ENCODE measurements at regions not wholly inside any gene's neighbourhood (a gene's known extent, or its start where the extent isn't known, plus 50 kb on each side); places are given as distances from the start of the nearest gene placed in this dataset.
"Not testable (repeated sequence)": the region's sequence is repeated elsewhere in the genome, so short reads cannot be mapped to it uniquely, and the experiment has no call there.

DNA sequence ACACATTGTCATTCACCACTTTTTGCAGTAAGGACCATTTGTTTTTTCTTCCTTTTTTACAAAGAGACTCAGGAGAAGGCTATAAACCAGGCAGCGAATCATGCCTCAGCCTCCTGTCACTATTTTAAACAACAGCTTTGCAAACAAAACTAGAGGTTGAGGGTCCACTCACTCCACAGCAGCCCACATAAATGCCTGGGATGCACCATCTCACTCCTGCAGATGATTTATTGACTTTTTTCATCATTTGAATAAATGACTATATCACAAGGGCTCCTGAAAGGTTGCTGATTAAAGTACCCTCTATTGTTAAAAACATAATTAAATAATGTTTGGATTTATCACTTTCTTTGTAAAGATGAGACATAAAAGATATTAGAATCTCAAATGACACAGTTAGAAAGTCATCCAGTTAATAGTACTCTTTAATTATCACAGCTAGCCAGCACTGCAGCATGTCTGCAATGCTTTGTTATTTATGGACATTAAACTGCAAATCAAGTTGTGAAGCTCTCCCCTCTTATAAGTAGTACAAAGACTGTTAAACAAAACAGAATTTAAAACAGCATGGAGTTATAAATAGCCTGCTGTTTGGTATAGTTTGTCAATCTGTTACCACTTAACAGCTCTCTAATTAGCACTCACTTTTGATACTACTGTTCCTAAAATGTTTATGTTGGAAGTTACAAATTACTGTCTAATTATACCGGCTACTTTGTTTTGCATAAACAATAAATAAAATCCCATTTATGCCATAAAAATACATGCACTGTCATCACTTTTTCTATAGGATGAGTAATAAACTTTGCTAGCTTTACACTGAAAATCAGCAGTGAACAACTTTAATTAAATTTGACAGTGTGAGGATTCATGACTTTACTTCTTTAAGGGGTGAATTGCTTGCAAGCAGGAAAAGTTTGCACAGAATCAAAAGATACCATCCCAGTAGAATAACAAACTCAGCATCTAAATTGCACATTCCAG is 853.2 kb downstream of the UQCRFS1 start:
- 58 to 67% methylated on average over 2 of the region's 2 CpGs for WGBS, 2 donors
- intact Hi-C loops (cut with DNase I), result no loop called here

DNA sequence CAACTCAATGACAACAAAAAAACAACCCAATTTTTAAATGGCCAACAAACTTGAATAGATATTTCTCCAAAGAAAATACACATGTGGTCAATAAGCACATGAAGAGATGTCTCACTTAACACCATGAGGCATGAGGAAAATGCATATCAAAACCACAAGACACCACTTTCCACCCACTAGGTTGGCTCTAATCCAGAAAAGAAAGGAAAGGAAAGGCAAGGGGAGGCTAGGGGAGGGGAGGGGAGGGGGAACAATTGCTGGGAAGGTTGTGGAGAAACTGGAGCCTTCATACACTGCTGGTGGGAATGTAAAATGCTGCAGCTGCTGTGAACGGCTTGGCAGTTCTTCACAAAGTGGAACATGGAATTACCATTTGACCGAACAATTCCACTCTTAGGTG is 854.3 kb downstream of the UQCRFS1 start:
- WGBS, 2 donors, result 67 to 72% methylated on average over 2 of the region's 2 CpGs
- TF ChIP-seq, protein P1, sequence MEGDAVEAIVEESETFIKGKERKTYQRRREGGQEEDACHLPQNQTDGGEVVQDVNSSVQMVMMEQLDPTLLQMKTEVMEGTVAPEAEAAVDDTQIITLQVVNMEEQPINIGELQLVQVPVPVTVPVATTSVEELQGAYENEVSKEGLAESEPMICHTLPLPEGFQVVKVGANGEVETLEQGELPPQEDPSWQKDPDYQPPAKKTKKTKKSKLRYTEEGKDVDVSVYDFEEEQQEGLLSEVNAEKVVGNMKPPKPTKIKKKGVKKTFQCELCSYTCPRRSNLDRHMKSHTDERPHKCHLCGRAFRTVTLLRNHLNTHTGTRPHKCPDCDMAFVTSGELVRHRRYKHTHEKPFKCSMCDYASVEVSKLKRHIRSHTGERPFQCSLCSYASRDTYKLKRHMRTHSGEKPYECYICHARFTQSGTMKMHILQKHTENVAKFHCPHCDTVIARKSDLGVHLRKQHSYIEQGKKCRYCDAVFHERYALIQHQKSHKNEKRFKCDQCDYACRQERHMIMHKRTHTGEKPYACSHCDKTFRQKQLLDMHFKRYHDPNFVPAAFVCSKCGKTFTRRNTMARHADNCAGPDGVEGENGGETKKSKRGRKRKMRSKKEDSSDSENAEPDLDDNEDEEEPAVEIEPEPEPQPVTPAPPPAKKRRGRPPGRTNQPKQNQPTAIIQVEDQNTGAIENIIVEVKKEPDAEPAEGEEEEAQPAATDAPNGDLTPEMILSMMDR (IDR thresholded peaks at IDR 0.05), result no peak
- TF ChIP-seq POLR2AphosphoS5 (IDR thresholded peaks at IDR 0.05) (no peak), POLR2A (IDR thresholded peaks at IDR 0.05) (no peak), EP300 (IDR thresholded peaks at IDR 0.05) (no peak)
- DNase-seq, result no peak

More for the DNA sequence above, 853.2 kb downstream of the UQCRFS1 start:
- TF ChIP-seq POLR2A (IDR thresholded peaks at IDR 0.05) (no peak), EP300 (IDR thresholded peaks at IDR 0.05) (no peak), POLR2AphosphoS5 (IDR thresholded peaks at IDR 0.05) (no peak)
- TF ChIP-seq, protein P1 (IDR thresholded peaks at IDR 0.05), result no peak
- no peaks in the 10 kb centered on the region for H3K9me3 ChIP-seq
- no peaks in the 10 kb centered on the region for H3K36me3 ChIP-seq
- no peaks in the 10 kb centered on the region for H3K27me3 ChIP-seq
- H3K27ac ChIP-seq, result no peak overlapping the region
- no peaks in the 10 kb centered on the region for H3K4me1 ChIP-seq
- no peak for DNase-seq
- H3K4me3 ChIP-seq, result no peak overlapping the region

DNA sequence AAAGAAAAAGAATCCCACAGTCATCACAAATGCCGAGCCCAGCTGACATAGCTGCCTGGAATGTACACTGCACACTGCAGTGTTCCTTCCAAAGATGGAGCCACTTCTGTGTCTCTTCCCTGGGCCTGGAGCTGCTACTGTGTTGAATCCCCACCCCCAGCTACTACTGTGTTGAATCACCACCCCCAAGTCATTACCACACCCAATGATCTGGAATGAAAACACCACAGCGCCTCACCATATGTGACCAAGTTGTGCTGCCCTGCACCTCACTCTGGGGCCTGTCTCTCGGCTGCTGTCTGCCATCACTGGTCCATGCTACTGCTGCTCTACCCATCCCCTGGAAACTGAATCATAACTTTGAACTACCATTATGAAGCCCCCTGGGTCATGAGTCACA is 861.2 kb downstream of the UQCRFS1 start:
- DNase-seq, result no peak
- Histone ChIP-seq H3K4me1 (no peaks in the 10 kb centered on the region), H3K4me3 (no peak overlapping the region), H3K36me3 (no peaks in the 10 kb centered on the region), H3K9me3 (no peaks in the 10 kb centered on the region), H3K27me3 (no peaks in the 10 kb centered on the region), H3K27ac (no peak overlapping the region)
- intact Hi-C loops (cut with DNase I), result no loop called here
- 93 to 95% methylated on average over 3 of the region's 3 CpGs for WGBS, 2 donors
- TF ChIP-seq EP300 (IDR thresholded peaks at IDR 0.05) (no peak), POLR2A (IDR thresholded peaks at IDR 0.05) (no peak), POLR2AphosphoS5 (IDR thresholded peaks at IDR 0.05) (no peak)
- TF ChIP-seq, protein P1 (IDR thresholded peaks at IDR 0.05), result no peak

More for the DNA sequence above, 854.3 kb downstream of the UQCRFS1 start:
- intact Hi-C loops (cut with DNase I), result no loop called here
- H3K9me3 ChIP-seq, result no peaks in the 10 kb centered on the region
- no peaks in the 10 kb centered on the region for H3K27me3 ChIP-seq
- H3K4me3 ChIP-seq, result no peak overlapping the region
- H3K27ac ChIP-seq, result no peak overlapping the region
- no peaks in the 10 kb centered on the region for H3K4me1 ChIP-seq
- no peaks in the 10 kb centered on the region for H3K36me3 ChIP-seq

DNA sequence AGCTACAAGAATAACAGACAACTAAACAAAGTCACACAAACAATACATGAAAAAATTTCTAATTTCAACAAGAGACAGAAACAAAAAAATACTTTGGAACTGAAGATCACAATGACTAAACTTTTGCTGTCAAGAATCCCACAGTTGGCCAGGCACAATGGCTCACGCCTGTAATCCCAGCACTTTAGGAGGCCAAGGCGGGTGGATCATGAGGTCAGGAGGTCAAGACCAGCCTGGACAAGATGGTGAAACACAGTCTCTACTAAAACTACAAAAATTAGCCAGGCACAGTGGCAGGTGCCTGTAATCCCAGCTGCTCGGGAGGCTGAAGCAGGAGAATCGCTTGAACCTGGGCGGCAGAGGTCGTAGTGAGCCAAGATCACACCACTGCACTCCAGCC is 861.6 kb downstream of the UQCRFS1 start:
- H3K9me3 ChIP-seq; H3K4me3 ChIP-seq; H3K27me3 ChIP-seq; intact Hi-C loops (cut with DNase I); H3K27ac ChIP-seq; H3K36me3 ChIP-seq; DNase-seq; H3K4me1 ChIP-seq: not testable (repeated sequence)
- WGBS, 2 donors, result 92 to 93% methylated on average over 6 of the region's 6 CpGs

DNA sequence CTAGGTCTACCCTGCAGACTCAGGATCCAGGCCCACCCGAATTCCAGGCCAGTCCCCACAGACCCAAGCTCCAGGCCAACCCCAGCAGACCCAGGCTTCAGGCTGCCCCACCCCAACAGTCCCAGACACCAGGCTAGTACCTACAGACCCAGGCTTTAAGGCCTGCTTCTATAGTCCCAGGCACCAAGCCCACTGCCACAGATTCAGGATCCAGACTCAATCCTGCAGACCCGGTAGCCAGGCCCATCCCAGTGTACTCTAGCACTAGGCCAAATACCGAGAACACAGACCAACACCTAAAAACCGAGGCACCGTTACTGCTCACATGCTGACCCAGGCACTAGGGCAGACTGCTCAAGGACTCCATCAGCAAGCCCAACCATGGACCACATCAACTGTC is 862.3 kb downstream of the UQCRFS1 start:
- Histone ChIP-seq H3K9me3 (no peaks in the 10 kb centered on the region), H3K27ac (no peak overlapping the region), H3K27me3 (no peaks in the 10 kb centered on the region), H3K4me1 (no peaks in the 10 kb centered on the region), H3K36me3 (no peaks in the 10 kb centered on the region), H3K4me3 (no peak overlapping the region)
- 85 to 91% methylated on average over 5 of the region's 5 CpGs for whole genome bisulfite sequencing, 2 donors
- no peak for DNase-seq
- TF ChIP-seq POLR2A (IDR thresholded peaks at IDR 0.05), result no peak
- TF ChIP-seq, protein P1 (IDR thresholded peaks at IDR 0.05), result no peak
- TF ChIP-seq EP300 (IDR thresholded peaks at IDR 0.05), result no peak
- TF ChIP-seq POLR2AphosphoS5 (IDR thresholded peaks at IDR 0.05), result no peak
- intact Hi-C loops (cut with DNase I), result no loop called here

Data from sigmoid colon (tissue), 6 donors.